ENCODE measurements at regions not wholly inside any gene's neighbourhood (a gene's known extent, or its start where the extent isn't known, plus 50 kb on each side); places are given as distances from the start of the nearest gene placed in this dataset.

DNA sequence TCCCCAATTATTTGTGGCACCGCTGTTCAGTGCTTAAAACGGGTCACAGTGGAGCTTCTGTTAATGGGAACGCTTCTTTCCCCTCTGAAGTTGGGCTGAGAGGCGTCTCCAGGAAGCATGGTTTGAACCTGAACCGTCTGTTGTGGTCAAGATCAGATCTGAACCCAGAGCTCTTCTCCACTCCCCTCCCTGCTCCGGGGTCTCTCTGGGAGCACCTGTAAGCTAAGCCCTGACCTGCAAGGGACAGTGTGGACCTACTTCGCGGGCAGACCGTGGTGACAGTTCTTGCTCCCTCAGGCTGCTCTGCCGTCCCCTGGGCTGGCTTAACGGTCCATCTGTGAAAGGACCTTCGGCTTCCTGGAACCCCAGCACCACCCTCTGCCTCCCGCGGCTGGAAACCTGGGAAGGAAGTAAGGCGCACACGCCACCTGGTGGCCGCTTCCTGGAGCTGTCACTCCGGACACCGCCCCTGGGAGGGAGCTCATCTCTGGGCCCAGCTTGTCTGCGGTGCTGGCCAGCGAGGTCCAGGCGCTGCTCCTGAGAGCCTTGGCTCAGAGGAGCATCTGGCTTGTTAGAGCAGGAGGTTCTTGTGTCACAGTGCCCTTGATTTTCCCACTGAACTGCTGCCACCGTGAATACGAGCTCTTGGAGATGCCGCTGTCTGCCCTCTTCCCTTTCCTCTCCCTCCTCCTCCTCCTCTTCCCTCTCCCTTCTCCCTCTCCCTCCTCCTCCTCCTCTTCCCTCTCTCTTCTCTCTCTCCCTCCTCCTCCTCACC, 518.5 kb upstream of the EEF2KMT start (continued):
- TF ChIP-seq HMGXB4 (CRISPR knock-in tag; IDR thresholded peaks at IDR 0.05; ENCODE audit: borderline replicate concordance in 1 of 2, low read depth in 1 of 2) (peak in 1 of 2 experiments; percentile 41; a peak in 1 of 4 replicates), MXD1 (CRISPR knock-in tag; IDR thresholded peaks at IDR 0.05) (no peak), GABPA (IDR thresholded peaks at IDR 0.05; ENCODE audit: low read depth, low read length) (no peak), GABPA (CRISPR knock-in tag; IDR thresholded peaks at IDR 0.05; ENCODE audit: low read depth) (peak; percentile 64; the same call in 1 of the 2 replicates), ZNF788 (CRISPR knock-in tag; IDR thresholded peaks at IDR 0.05; ENCODE audit: borderline replicate concordance) (0 out of 2 replicates have a peak, but pooled peaks have one; percentile 45), ZSCAN21 (CRISPR knock-in tag; IDR thresholded peaks at IDR 0.05; ENCODE audit: borderline replicate concordance) (no peak), ZMYM4 (CRISPR knock-in tag; IDR thresholded peaks at IDR 0.05) (peak; percentile 27; the same call in 1 of the 2 replicates), RAD21 (CRISPR knock-in tag; IDR thresholded peaks at IDR 0.05) (peak; percentile 65), SMC3 (IDR thresholded peaks at IDR 0.05; ENCODE audit: low read length) (peak; percentile 41; the same call in 1 of the 2 replicates), ZNF567 (CRISPR knock-in tag; IDR thresholded peaks at IDR 0.05; ENCODE audit: borderline replicate concordance) (no peak), HNRNPLL (IDR thresholded peaks at IDR 0.05; ENCODE audit: low read depth, low read length, poor library complexity, severe bottlenecking) (peak; percentile 43), SALL2 (CRISPR knock-in tag; IDR thresholded peaks at IDR 0.05) (peak; percentile 30; the same call in 1 of the 2 replicates), ETV5 (CRISPR knock-in tag; IDR thresholded peaks at IDR 0.05; ENCODE audit: borderline replicate concordance) (peak; percentile 48; the same call in 1 of the 2 replicates), STAG1 (CRISPR knock-in tag; IDR thresholded peaks at IDR 0.05) (peak; percentile 70), ZNF263 (CRISPR knock-in tag; IDR thresholded peaks at IDR 0.05) (0 out of 2 replicates have a peak, but pooled peaks have one; percentile 15), CTCF (CRISPR knock-in tag; IDR thresholded peaks at IDR 0.05) (peak; percentile 92), KDM2A (CRISPR knock-in tag; IDR thresholded peaks at IDR 0.05; ENCODE audit: borderline replicate concordance, low read depth) (peak; percentile 81; the same call in 1 of the 2 replicates), ELF1 (CRISPR knock-in tag; IDR thresholded peaks at IDR 0.05) (peak; percentile 56), NFE2L2 (IDR thresholded peaks at IDR 0.05; ENCODE audit: low read length) (no peak), ZNF274 (CRISPR knock-in tag; IDR thresholded peaks at IDR 0.05) (0 out of 2 replicates have a peak, but pooled peaks have one; percentile 48)
- TF ChIP-seq, protein P1, sequence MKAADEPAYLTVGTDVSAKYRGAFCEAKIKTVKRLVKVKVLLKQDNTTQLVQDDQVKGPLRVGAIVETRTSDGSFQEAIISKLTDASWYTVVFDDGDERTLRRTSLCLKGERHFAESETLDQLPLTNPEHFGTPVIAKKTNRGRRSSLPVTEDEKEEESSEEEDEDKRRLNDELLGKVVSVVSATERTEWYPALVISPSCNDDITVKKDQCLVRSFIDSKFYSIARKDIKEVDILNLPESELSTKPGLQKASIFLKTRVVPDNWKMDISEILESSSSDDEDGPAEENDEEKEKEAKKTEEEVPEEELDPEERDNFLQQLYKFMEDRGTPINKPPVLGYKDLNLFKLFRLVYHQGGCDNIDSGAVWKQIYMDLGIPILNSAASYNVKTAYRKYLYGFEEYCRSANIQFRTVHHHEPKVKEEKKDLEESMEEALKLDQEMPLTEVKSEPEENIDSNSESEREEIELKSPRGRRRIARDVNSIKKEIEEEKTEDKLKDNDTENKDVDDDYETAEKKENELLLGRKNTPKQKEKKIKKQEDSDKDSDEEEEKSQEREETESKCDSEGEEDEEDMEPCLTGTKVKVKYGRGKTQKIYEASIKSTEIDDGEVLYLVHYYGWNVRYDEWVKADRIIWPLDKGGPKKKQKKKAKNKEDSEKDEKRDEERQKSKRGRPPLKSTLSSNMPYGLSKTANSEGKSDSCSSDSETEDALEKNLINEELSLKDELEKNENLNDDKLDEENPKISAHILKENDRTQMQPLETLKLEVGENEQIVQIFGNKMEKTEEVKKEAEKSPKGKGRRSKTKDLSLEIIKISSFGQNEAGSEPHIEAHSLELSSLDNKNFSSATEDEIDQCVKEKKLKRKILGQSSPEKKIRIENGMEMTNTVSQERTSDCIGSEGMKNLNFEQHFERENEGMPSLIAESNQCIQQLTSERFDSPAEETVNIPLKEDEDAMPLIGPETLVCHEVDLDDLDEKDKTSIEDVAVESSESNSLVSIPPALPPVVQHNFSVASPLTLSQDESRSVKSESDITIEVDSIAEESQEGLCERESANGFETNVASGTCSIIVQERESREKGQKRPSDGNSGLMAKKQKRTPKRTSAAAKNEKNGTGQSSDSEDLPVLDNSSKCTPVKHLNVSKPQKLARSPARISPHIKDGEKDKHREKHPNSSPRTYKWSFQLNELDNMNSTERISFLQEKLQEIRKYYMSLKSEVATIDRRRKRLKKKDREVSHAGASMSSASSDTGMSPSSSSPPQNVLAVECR (CRISPR knock-in tag; IDR thresholded peaks at IDR 0.05; ENCODE audit: borderline replicate concordance) = peak; percentile 22; the same call in 1 of the 2 replicates

All from HepG2 (cell line).